Astrocyte (in vitro differentiated cells and primary cell): ENCODE measurements at regions not wholly inside any gene's neighbourhood (a gene's known extent, or its start where the extent isn't known, plus 50 kb on each side); places are given as distances from the start of the nearest gene placed in this dataset.

ENCODE experiments used
- CTCF ChIP-seq: IDR thresholded peaks from 2 replicates; pipeline ENCODE4 v1.5.1; 2011; ENCODE audit warnings: low read depth, mild to moderate bottlenecking, inconsistent platforms, low read length, moderate library complexity; ENCODE audit not compliant: insufficient read depth
- EZH2 ChIP-seq: IDR thresholded peaks from 2 replicates; pipeline ENCODE4 v1.6.1; 2012; ENCODE audit warnings: mild to moderate bottlenecking, low read length, inconsistent platforms; ENCODE audit not compliant: insufficient read depth

- no peak for TF ChIP-seq EZH2
- TF ChIP-seq CTCF = no peak
Observed at GRCh38 chr1:38784452-38785284, 74.9 kb downstream of the RRAGC start.
